Posterior cingulate gyrus (tissue), 11 donors: ENCODE measurements at regions not wholly inside any gene's neighbourhood (a gene's known extent, or its start where the extent isn't known, plus 50 kb on each side); places are given as distances from the start of the nearest gene placed in this dataset.
A peak's percentile ranks its signal among the peaks of the same experiment; 100 is the strongest.
"Not testable (repeated sequence)": the region's sequence is repeated elsewhere in the genome, so short reads cannot be mapped to it uniquely, and the experiment has no call there.

ENCODE experiments used
- DNase-seq, 10 donors: peaks; one replicate each; pipeline versions ENCODE4 v3.0.0 to v3.0.0-alpha.2; 2020 to 2021; ENCODE audit warnings: mixed read lengths in 3 of 10
- intact Hi-C: fragments of 100-400 bp; cut with DNase I; formaldehyde crosslinking; loops from one replicate; pipeline ENCODE4 v1.15.1; 2023

GRCh38 chr14:88929656-88930436 is 105.4 kb downstream of the TTC8 start:
- no peak for DNase-seq
- intact Hi-C loops, result no loop called here

- no peak for DNase-seq
- intact Hi-C loops, result no loop called here
Measured at GRCh38 chr14:88931321-88932110, 107.1 kb downstream of the TTC8 start.

GRCh38 chr14:88933191-88933590 is 108.7 kb downstream of the TTC8 start:
- intact Hi-C loops, result no loop called here
- DNase-seq, result no peak

GRCh38 chr14:88934351-88934806 is 109.9 kb downstream of the TTC8 start:
- intact Hi-C loops, result no loop called here
- no peak for DNase-seq

- intact Hi-C loops, result no loop called here
- DNase-seq, result no peak
Measured at GRCh38 chr14:88935083-88935482, 110.6 kb downstream of the TTC8 start.

- intact Hi-C loops, result no loop called here
- no peak for DNase-seq
Measured at GRCh38 chr14:88937706-88938105, 113.3 kb downstream of the TTC8 start.

GRCh38 chr14:88940671-88941070 is 116.2 kb downstream of the TTC8 start:
- no peak for DNase-seq
- intact Hi-C loops, result no loop called here

GRCh38 chr14:88941414-88941813 is 117.0 kb downstream of the TTC8 start:
- intact Hi-C loops, result no loop called here

GRCh38 chr14:88947646-88948598 is 123.5 kb downstream of the TTC8 start:
- DNase-seq, result peak in 1 of 10 donors; percentile 11
- intact Hi-C loops, result no loop called here

More at GRCh38 chr14:88941414-88941813, 117.0 kb downstream of the TTC8 start:
- no peak for DNase-seq

GRCh38 chr14:88950069-88950468 is 125.6 kb downstream of the TTC8 start:
- intact Hi-C loops, result no loop called here
- DNase-seq, result no peak

- DNase-seq, result no peak
- intact Hi-C loops, result no loop called here
Measured at GRCh38 chr14:88951370-88951769, 126.9 kb downstream of the TTC8 start.

- intact Hi-C loops, result no loop called here
- DNase-seq, result peak in 6 of 10 donors; percentile 15 to 88 (median 44)
Measured at GRCh38 chr14:88952901-88953300, 128.4 kb downstream of the TTC8 start.

- intact Hi-C loops, result no loop called here
- peak in 4 of 10 donors; percentile 21 to 75 (median 40) for DNase-seq
Measured at GRCh38 chr14:88955455-88955854, 131.0 kb downstream of the TTC8 start.

GRCh38 chr14:88960496-88960895 is 136.0 kb downstream of the TTC8 start:
- DNase-seq, result no peak
- intact Hi-C loops, result no loop called here

GRCh38 chr14:88961214-88961613 is 136.8 kb downstream of the TTC8 start:
- intact Hi-C loops, result no loop called here
- peak in 7 of 10 donors; percentile 37 to 94 (median 42) for DNase-seq

GRCh38 chr14:88962356-88962755 is 137.9 kb downstream of the TTC8 start:
- intact Hi-C loops, result no loop called here
- DNase-seq, result no peak

- no peak for DNase-seq
- intact Hi-C loops, result no loop called here
Measured at GRCh38 chr14:88967299-88967698, 142.8 kb downstream of the TTC8 start.

GRCh38 chr14:88975043-88975830 is 150.8 kb downstream of the TTC8 start:
- intact Hi-C loops, result no loop called here
- no peak for DNase-seq

- DNase-seq, result no peak
- intact Hi-C loops, result no loop called here
Measured at GRCh38 chr14:88975926-88976325, 151.5 kb downstream of the TTC8 start.

- intact Hi-C loops, DNase-seq: not testable (repeated sequence)
Measured at GRCh38 chr14:88980907-88981306, 156.5 kb downstream of the TTC8 start.
